H1 (cell line): ENCODE measurements at regions not wholly inside any gene's neighbourhood (a gene's known extent, or its start where the extent isn't known, plus 50 kb on each side); places are given as distances from the start of the nearest gene placed in this dataset.

Source experiments
- CREB1 ChIP-seq: IDR thresholded peaks from 2 replicates; pipeline ENCODE4 v1.6.1; 2012; ENCODE audit warnings: inconsistent platforms

GRCh38 chr16:20243731-20244281, 83.5 kb downstream of the GP2 start (continued):
- TF ChIP-seq CREB1, result no peak
